ENCODE measurements at regions not wholly inside any gene's neighbourhood (a gene's known extent, or its start where the extent isn't known, plus 50 kb on each side); places are given as distances from the start of the nearest gene placed in this dataset.

DNA sequence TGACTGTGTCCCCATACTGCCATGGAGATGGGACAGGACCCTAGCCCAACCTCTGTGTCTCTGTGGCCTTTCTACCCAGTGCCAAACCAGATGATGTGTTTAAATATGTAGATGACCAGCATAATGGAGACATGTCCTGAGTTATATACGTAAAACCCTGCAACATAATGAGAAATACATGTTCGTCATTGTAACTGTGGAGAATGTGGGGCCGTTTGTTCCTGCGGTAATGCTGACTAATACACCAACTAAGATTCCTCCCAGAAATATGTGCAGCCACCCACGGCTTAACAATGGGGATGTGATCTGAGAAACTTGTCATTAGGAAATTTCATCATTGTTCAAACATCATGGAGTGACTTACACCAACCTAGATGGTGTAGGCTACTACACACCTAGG, 71.7 kb upstream of the SIM2 start:
- Histone ChIP-seq H3K4me3 (no peak overlapping the region), H3K27me3 (no peaks in the 10 kb centered on the region), H3K9me3 (no peaks in the 10 kb centered on the region), H3K4me1 (no peaks in the 10 kb centered on the region), H3K27ac (no peak overlapping the region), H3K36me3 (replicated peaks in 1 of 2; ENCODE audit: insufficient read depth in 1 of 2, low read depth in 2 of 2) (no peaks in the 10 kb centered on the region)
- ATAC-seq (no peak), DNase-seq (no peak)
- TF ChIP-seq, protein P1, sequence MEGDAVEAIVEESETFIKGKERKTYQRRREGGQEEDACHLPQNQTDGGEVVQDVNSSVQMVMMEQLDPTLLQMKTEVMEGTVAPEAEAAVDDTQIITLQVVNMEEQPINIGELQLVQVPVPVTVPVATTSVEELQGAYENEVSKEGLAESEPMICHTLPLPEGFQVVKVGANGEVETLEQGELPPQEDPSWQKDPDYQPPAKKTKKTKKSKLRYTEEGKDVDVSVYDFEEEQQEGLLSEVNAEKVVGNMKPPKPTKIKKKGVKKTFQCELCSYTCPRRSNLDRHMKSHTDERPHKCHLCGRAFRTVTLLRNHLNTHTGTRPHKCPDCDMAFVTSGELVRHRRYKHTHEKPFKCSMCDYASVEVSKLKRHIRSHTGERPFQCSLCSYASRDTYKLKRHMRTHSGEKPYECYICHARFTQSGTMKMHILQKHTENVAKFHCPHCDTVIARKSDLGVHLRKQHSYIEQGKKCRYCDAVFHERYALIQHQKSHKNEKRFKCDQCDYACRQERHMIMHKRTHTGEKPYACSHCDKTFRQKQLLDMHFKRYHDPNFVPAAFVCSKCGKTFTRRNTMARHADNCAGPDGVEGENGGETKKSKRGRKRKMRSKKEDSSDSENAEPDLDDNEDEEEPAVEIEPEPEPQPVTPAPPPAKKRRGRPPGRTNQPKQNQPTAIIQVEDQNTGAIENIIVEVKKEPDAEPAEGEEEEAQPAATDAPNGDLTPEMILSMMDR (IDR thresholded peaks at IDR 0.05), result no peak
- no peak for TF ChIP-seq POLR2A (IDR thresholded peaks at IDR 0.05)
- intact Hi-C loops (cut with DNase I), result no loop called here
- 83 to 92% methylated on average over 5 of the region's 5 CpGs for WGBS, 2 donors

DNA sequence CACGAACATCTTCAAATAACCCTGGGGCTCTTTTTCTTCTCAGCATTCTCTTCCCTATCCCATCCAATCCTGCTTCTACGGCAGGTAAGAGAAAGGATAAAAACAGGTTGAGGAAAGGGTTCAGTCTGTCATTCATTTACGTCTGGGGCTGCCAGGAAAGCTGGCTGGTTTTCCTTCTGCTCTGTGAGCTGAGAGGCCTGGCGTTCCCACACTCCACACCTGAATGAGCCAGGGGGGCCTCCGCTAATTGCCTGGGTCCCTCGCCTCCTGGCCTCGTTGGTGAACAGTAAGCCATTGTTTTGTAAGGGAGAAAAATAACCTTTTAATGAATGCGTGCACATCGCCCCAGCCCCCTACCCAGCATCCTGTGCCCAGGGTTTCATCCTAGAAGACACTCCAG, 70.8 kb upstream of the SIM2 start:
- Histone ChIP-seq H3K4me3 (no peak overlapping the region), H3K27ac (no peak overlapping the region), H3K27me3 (no peaks in the 10 kb centered on the region), H3K9me3 (no peaks in the 10 kb centered on the region), H3K36me3 (replicated peaks in 1 of 2; ENCODE audit: insufficient read depth in 1 of 2, low read depth in 2 of 2) (no peaks in the 10 kb centered on the region), H3K4me1 (no peaks in the 10 kb centered on the region)
- intact Hi-C loops (cut with DNase I), result no loop called here
- WGBS, 2 donors, result 41 to 44% methylated on average over 9 of the region's 9 CpGs
- no peak for DNase-seq
- ATAC-seq, result no peak
- no peak for TF ChIP-seq POLR2A (IDR thresholded peaks at IDR 0.05)
- TF ChIP-seq, protein P1 (IDR thresholded peaks at IDR 0.05), result no peak

DNA sequence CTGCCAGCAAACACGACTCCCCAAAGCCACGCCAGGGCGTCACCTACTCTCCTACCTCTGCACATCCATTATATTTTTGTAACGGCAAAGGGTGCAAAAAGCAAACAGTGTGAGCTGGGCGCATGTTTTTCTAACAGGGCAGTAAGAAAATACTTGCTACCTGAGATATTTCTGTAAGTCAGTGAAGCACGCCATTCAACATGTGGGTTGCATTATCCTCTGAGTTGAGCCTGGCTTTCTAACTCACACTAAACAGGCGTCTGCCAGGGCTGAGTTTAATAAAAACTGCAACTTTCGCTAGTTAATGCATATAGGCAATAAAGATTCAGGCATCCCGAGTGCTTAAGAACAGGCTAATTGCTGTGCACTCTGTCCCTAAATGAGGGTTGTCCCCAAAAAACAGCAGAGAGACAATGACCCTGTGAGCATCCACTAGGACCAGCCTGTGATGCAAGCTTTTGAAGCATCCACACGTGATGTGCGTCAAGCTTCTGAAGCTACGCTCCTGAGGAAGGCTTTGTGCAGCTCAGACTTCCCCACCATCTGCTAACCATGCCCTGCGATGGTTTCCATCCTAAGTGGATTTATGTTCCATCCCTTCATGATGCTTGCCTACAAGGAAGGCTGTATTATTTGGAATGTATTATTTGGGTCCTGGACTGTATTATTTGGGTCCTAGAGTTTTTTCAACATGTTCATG, 70.0 kb upstream of the SIM2 start:
- no peak for TF ChIP-seq POLR2A (IDR thresholded peaks at IDR 0.05)
- TF ChIP-seq, protein P1 (IDR thresholded peaks at IDR 0.05), result no peak
- WGBS, 2 donors, result 63 to 66% methylated on average over 13 of the region's 13 CpGs
- Histone ChIP-seq H3K27me3 (no peaks in the 10 kb centered on the region), H3K4me3 (no peak overlapping the region), H3K9me3 (no peaks in the 10 kb centered on the region), H3K4me1 (no peaks in the 10 kb centered on the region), H3K27ac (no peak overlapping the region), H3K36me3 (replicated peaks in 1 of 2; ENCODE audit: insufficient read depth in 1 of 2, low read depth in 2 of 2) (no peaks in the 10 kb centered on the region)
- intact Hi-C loops (cut with DNase I), result no loop called here
- no peak for ATAC-seq
- no peak for DNase-seq

DNA sequence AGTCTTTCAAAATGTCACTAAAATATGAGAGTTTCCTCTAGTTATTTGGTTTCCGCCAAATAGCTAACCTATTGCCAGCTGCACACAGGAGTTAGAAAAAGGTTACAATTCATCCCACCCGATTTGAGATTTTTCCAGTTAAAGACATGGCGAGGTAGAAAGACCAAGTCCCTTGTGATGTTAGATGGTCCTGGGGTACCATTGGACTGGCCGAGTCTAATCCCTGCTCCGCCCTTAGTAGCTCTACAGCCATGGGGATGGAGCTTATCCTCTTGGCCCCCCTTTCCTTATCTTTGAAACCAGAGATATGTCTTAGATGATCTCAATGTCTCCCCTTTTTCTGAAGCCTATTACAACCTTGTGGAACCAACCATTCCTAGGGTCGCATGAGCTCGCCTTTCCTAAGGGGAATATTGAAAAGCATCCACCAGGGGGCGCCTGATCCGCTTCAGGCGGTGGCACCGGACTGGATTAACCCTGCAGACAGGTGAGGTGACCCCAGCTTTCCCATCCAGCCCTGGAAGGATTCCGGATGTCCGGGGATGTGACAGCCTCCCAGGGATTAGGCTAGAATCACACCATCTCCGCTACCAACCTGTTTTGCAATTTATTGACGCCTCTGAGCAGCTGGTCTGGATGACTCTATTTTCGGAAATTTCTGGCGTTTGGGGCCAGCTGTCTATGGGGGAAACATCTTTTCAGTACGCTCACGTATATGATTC, 68.3 kb upstream of the SIM2 start:
- no peak overlapping the region for H3K4me3 ChIP-seq
- ATAC-seq, result peak; percentile 66
- intact Hi-C loops (cut with DNase I), result loop anchor here (5.0 kb wide), 1 partner anchor 297 kb away; no protein-coding TSS in a partner anchor
- H3K4me1 ChIP-seq, result no peaks in the 10 kb centered on the region
- H3K27ac ChIP-seq, result no peak overlapping the region
- H3K36me3 ChIP-seq (replicated peaks in 1 of 2; ENCODE audit: insufficient read depth in 1 of 2, low read depth in 2 of 2), result no peaks in the 10 kb centered on the region
- no peak for TF ChIP-seq POLR2A (IDR thresholded peaks at IDR 0.05)
- TF ChIP-seq, protein P1 (IDR thresholded peaks at IDR 0.05), result peak; percentile 39 to 76 (median 60)
- no peaks in the 10 kb centered on the region for H3K27me3 ChIP-seq
- 38% methylated on average over 14 to 19 of the region's 19 CpGs for WGBS, 2 donors
- DNase-seq, result peak; percentile 55 to 74 (median 68)
- no peaks in the 10 kb centered on the region for H3K9me3 ChIP-seq

All from body of pancreas (tissue), 4 donors.